Activated CD4-positive, alpha-beta T cell treated with anti-CD3 and anti-CD28 coated beads, Interleukin-2, amount 10 ng/mL, durations not matched to agents 7 days and 5 days (primary cell): ENCODE measurements at regions not wholly inside any gene's neighbourhood (a gene's known extent, or its start where the extent isn't known, plus 50 kb on each side); places are given as distances from the start of the nearest gene placed in this dataset.

ENCODE experiments used
- CTCF ChIA-PET: fragments of 350-600 bp; sonication (Branson Sonifier 250); formaldehyde crosslinking; loops from one replicate; lab custom pipeline; 2021; ENCODE audit warnings: antibody characterized with exemption; lab: Charles Lee
- POLR2A ChIA-PET: fragments of 350-600 bp; sonication (Branson Sonifier 250); formaldehyde crosslinking; loops from one replicate; lab custom pipeline; 2021; ENCODE audit warnings: antibody characterized with exemption; lab: Charles Lee
- DNase-seq: peaks from one replicate; pipeline ENCODE4 v3.0.0-alpha.2; 2020
- H3K27ac Mint-ChIP-seq: one replicate; pipeline ENCODE4 v1.8.0; 2021; ENCODE audit warnings: mild to moderate bottlenecking, moderate library complexity, mixed read lengths
- H3K27me3 Mint-ChIP-seq: one replicate; pipeline ENCODE4 v1.8.0; 2021; ENCODE audit warnings: mixed read lengths
- H3K36me3 Mint-ChIP-seq: one replicate; pipeline ENCODE4 v1.8.0; 2021; ENCODE audit warnings: low read depth, mixed read lengths
- H3K4me1 Mint-ChIP-seq: one replicate; pipeline ENCODE4 v1.8.0; 2021; ENCODE audit warnings: mixed read lengths
- H3K4me3 Mint-ChIP-seq: one replicate; pipeline ENCODE4 v1.8.0; 2021; ENCODE audit warnings: mild to moderate bottlenecking, moderate library complexity, mixed read lengths
- H3K9me3 Mint-ChIP-seq: one replicate; pipeline ENCODE4 v1.8.0; 2021; ENCODE audit warnings: mixed read lengths

DNA sequence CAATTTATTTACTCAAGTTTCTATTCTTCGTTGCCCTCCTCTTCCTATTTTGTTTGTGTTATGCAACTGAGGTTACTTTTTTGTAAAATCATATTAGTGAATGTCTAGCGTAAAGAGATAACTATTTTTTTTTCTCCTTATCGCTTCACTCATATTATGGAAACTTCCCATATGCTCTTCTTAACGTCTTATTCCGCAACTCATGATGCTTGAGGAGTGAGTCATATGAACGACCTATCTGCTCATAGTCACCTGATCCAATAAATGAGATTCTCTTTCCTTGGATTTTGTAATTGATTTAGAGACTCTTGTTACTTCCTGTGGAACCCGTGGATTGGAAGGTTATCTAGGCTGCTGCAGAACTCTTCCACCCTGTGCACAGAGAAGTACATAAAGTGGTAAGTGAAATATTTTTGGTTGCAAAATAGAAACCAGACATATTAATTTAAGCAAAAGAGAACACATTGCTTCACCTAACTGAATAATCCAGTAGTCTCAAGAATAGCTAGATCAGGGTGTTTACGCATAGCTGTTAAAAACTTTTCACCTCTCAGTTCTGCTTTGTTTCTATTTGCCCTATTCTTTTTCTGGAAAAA is 719.3 kb upstream of the SGO1 start:
- Mint-ChIP-seq H3K27ac (no peak overlapping the region), H3K9me3 (peaks cover 15% of the 10 kb centered on the region), H3K27me3 (no peaks in the 10 kb centered on the region), H3K36me3 (no peaks in the 10 kb centered on the region), H3K4me1 (no peaks in the 10 kb centered on the region), H3K4me3 (no peak overlapping the region)
- ChIA-PET CTCF (no interaction called here), POLR2A (no interaction called here)
- no peak for DNase-seq

DNA sequence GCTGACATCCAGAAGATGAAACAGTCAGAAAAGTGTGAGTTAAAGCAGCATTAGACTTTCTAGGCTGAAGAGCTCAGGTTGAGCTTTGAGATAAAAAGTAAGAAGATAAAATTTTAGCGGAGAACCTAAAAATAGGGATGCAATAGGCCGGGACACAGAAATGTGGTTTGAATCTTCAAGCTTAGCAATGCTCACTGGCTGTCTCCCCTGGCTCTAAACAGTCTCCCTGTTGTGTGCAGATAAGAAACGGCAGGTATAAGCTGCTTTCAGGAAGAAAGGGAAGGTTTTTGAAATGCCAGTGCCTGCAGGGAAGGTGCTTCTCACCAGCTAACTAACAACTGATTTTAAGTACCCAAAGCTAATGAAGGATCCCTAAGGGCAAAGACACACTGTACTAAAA is 718.7 kb upstream of the SGO1 start:
- no peak overlapping the region for H3K27ac Mint-ChIP-seq
- no peaks in the 10 kb centered on the region for H3K4me1 Mint-ChIP-seq
- DNase-seq: no peak
- H3K27me3 Mint-ChIP-seq: no peaks in the 10 kb centered on the region
- no peaks in the 10 kb centered on the region for H3K36me3 Mint-ChIP-seq
- CTCF ChIA-PET: no interaction called here
- POLR2A ChIA-PET: no interaction called here
- H3K9me3 Mint-ChIP-seq: peaks cover 19% of the 10 kb centered on the region
- no peak overlapping the region for H3K4me3 Mint-ChIP-seq

DNA sequence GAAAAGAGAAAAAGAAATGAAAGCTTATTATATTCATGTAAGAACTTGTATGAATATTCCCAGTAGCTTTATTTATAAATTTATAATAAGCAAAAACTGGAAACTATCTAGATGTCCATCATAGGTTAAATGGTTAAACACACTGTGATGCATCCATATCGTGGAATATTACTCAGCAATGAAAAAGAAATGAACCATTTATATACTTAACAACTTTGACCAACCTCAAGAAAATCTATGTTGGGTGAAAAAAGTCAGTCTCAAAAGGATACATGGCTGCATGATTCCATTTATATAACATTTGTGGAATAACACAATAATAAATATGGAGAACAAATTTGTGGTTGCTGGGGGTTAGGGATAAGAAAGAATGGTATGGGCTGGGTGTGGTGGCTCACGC is 713.0 kb upstream of the SGO1 start:
- no peak overlapping the region for H3K27ac Mint-ChIP-seq
- CTCF ChIA-PET: interaction anchor here (0.6 kb wide), 1 partner anchor 24 kb away, joined by 3 read pairs; no protein-coding TSS in a partner anchor
- no peak overlapping the region for H3K4me3 Mint-ChIP-seq
- peaks cover 24% of the 10 kb centered on the region for H3K9me3 Mint-ChIP-seq
- no peaks in the 10 kb centered on the region for H3K4me1 Mint-ChIP-seq
- no peak for DNase-seq
- no peaks in the 10 kb centered on the region for H3K27me3 Mint-ChIP-seq
- no peaks in the 10 kb centered on the region for H3K36me3 Mint-ChIP-seq
- POLR2A ChIA-PET: no interaction called here

DNA sequence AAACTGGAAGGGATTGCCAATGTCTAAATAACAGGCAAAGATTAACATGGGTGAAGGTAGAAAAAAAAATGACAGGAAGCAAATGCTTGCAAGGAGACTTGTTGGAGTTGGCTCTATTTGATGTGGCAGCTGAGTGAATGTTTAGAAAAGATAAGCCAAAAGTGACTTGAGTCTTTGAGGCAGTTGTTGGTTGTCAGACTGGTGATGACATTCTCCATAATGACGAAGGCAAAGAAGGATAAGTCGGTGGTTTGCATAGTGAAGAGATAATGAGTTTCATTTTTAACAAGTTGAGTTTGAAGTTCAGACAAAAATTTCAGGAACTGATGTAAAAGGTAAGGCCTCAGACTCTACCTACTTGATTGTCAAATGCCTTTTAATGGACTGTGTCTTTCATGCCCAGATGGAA is 704.1 kb upstream of the SGO1 start:
- Mint-ChIP-seq H3K27ac (no peak overlapping the region), H3K9me3 (peaks cover 13% of the 10 kb centered on the region), H3K4me3 (no peak overlapping the region), H3K4me1 (no peaks in the 10 kb centered on the region), H3K27me3 (no peaks in the 10 kb centered on the region), H3K36me3 (no peaks in the 10 kb centered on the region)
- DNase-seq: no peak
- CTCF ChIA-PET: no interaction called here
- POLR2A ChIA-PET: no interaction called here

DNA sequence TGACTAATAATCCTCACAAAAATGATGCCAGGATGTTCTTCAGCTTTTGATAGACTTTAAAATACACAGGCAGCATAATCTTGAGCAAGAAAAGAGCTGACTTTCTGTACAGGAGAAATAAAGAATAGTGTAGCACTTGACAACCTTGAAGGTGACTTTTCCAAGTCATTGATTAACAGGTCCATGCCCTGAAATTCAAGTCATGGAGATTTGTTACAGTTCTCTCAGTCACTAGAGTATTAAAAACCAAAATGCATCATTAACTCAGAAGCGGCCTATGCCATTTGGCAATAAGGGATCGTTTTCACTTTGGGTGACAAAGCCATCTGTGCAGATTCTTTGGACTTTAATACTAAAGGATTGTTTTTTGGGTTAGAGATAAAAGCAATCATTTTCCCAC is 692.7 kb upstream of the SGO1 start:
- H3K36me3 Mint-ChIP-seq: no peaks in the 10 kb centered on the region

DNA sequence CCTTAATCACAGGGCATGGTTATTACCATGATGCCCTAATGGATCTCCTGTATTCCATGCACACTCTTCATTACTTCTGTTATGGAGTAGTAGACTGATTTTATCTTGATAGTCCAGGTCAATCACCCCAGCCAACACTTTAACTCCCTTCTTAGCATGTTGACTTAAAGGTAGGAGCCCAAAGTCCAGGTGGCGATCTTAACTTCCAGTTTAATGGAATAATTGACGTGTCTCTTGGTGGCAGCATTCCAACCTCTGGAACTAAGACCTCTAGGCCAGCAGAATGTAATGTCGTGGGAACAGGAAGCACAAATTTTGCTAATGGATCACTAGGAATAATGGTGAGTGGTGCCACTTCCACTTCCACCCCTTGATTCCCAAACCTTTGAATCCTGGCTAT is 687.2 kb upstream of the SGO1 start:
- ChIA-PET POLR2A (no interaction called here), CTCF (no interaction called here)
- DNase-seq: no peak
- no peaks in the 10 kb centered on the region for H3K27me3 Mint-ChIP-seq
- H3K4me3 Mint-ChIP-seq: no peak overlapping the region
- H3K4me1 Mint-ChIP-seq: no peaks in the 10 kb centered on the region
- no peak overlapping the region for H3K27ac Mint-ChIP-seq
- H3K36me3 Mint-ChIP-seq: no peaks in the 10 kb centered on the region
- H3K9me3 Mint-ChIP-seq: peaks cover 36% of the 10 kb centered on the region

More for the DNA sequence above, 692.7 kb upstream of the SGO1 start:
- Mint-ChIP-seq H3K4me3 (no peak overlapping the region), H3K27me3 (no peaks in the 10 kb centered on the region), H3K4me1 (no peaks in the 10 kb centered on the region), H3K27ac (no peak overlapping the region), H3K9me3 (peaks cover 36% of the 10 kb centered on the region)
- DNase-seq: no peak
- CTCF ChIA-PET: no interaction called here
- POLR2A ChIA-PET: no interaction called here

DNA sequence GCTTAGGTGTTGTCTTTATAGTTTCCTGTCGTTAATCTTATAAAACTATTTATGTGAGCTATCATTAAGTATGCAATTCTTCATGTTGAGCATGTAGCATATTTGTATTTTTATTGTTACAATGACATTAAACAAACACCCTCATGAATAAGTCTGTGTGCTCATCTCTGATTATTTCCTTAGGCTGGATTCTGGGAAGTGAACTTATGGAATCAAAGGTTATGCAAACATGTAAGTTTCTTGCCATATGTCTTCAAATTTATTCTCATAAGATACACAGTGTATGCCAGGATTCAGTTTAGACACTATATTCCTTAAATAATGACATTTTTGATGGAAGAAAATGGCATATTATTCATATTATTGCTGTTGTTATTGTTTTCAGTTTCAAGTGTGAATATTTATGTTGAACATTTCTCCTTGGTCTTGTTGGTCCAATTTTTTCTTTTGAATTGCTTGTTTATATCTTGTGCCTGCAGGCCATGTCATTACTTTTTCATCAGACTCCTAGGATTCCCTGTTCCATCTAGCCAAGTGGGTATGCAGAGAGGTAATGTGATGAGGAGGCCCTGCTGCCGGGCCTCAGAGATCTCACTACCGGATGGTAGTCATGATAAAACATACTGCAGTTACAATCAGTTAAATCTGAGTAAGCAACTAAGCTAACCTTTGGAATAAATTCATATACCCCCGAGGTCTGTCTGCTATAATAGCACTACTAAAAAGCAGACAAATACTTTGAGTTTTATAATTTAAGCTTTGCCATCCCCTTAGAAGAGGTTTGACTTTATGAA is 684.3 kb upstream of the SGO1 start:
- Mint-ChIP-seq H3K9me3 (peaks cover 18% of the 10 kb centered on the region), H3K27ac (no peak overlapping the region), H3K36me3 (no peaks in the 10 kb centered on the region), H3K4me3 (no peak overlapping the region), H3K4me1 (no peaks in the 10 kb centered on the region), H3K27me3 (no peaks in the 10 kb centered on the region)
- POLR2A ChIA-PET: no interaction called here
- CTCF ChIA-PET: no interaction called here
- DNase-seq: no peak

DNA sequence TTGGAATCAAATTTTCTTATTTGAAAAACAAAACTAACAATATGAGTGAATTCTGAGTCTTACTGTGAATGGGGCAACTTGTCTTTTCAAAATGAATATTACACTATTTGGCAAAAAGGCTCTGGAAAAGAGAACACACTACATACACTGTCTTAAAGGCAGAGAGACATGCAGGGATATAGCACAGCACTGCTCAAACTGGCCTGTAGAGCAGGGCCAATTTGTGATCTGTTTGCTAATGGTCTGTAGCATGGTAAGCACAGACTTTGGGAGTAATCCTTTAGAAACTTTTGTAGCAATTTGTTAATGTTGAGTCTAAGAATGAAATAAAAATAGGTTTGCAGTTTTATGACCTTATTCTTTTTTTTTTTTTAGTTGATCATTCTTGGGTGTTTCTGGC is 679.8 kb upstream of the SGO1 start:
- ChIA-PET POLR2A (no interaction called here), CTCF (no interaction called here)
- no peaks in the 10 kb centered on the region for H3K36me3 Mint-ChIP-seq
- DNase-seq: no peak
- H3K27ac Mint-ChIP-seq: no peak overlapping the region
- no peaks in the 10 kb centered on the region for H3K27me3 Mint-ChIP-seq
- H3K4me1 Mint-ChIP-seq: no peaks in the 10 kb centered on the region
- peaks cover 19% of the 10 kb centered on the region for H3K9me3 Mint-ChIP-seq
- H3K4me3 Mint-ChIP-seq: no peak overlapping the region

DNA sequence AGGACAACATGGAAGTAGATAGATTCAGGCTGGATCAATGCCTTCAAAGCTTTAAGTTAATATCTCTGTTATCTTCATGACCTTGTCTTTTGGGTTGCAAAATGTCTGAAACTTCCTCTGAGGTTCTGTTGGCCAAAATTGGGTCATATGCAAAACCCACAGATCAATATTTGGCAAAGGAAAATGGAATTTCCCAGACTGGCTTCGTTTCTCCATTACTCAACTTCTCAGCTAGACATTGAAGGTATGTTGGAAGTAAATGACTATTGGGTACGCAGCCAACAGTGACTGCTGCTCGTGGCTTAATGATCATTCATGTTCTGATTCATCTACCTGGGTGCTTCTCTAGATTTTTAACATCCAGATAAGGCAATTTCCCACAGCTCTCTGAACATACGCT is 675.4 kb upstream of the SGO1 start:
- H3K4me1 Mint-ChIP-seq: no peaks in the 10 kb centered on the region
- H3K27ac Mint-ChIP-seq: no peak overlapping the region
- H3K27me3 Mint-ChIP-seq: no peaks in the 10 kb centered on the region
- no peak for DNase-seq
- H3K4me3 Mint-ChIP-seq: no peak overlapping the region
- CTCF ChIA-PET: no interaction called here
- POLR2A ChIA-PET: no interaction called here
- H3K9me3 Mint-ChIP-seq: peaks cover 30% of the 10 kb centered on the region
- H3K36me3 Mint-ChIP-seq: no peaks in the 10 kb centered on the region

DNA sequence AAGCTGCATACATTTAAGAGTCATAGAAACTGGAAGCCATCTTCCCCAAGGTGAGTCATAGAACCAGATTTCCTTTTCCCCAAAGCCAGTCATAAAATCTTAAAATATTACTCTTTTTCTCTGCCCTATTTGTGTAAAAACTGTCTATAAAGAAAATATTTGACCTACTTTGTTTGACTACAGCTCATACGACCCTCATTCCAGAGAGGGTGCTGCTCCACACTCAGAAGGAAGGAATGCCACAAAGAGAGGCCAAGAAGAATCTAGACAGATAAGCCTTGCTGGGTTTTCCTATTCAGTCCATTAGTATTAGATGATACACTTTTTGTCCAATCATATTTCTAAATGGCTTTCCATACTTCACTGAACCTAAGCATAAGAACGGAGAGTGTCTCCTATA is 671.6 kb upstream of the SGO1 start:
- no peak for DNase-seq
- POLR2A ChIA-PET: no interaction called here
- Mint-ChIP-seq H3K36me3 (no peaks in the 10 kb centered on the region), H3K4me1 (no peaks in the 10 kb centered on the region), H3K4me3 (no peak overlapping the region), H3K27ac (no peak overlapping the region), H3K27me3 (no peaks in the 10 kb centered on the region), H3K9me3 (peaks cover 15% of the 10 kb centered on the region)
- CTCF ChIA-PET: no interaction called here

DNA sequence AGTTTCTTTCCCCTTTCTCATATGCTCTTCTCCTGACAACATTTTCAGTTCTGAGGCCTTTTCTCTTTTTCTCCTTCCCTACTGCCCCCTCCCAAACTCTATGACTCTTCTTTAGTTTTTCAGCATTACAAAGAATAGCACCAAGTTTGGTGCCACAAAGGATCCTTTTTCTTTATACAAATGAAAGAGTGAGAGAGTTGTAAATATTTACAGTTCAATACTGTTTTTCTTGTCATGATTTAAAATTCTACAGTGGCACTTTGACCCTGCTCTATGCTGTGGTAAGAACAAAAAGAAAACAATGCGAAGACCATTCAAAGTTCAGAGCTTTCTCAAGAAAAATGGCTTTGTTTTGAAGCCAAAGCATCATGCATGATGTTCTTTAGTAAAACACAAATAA is 667.9 kb upstream of the SGO1 start:
- POLR2A ChIA-PET: no interaction called here
- no peaks in the 10 kb centered on the region for H3K36me3 Mint-ChIP-seq
- H3K27me3 Mint-ChIP-seq: no peaks in the 10 kb centered on the region
- DNase-seq: no peak
- H3K4me3 Mint-ChIP-seq: no peak overlapping the region
- CTCF ChIA-PET: no interaction called here
- no peak overlapping the region for H3K27ac Mint-ChIP-seq
- H3K4me1 Mint-ChIP-seq: no peaks in the 10 kb centered on the region
- peaks cover 16% of the 10 kb centered on the region for H3K9me3 Mint-ChIP-seq

DNA sequence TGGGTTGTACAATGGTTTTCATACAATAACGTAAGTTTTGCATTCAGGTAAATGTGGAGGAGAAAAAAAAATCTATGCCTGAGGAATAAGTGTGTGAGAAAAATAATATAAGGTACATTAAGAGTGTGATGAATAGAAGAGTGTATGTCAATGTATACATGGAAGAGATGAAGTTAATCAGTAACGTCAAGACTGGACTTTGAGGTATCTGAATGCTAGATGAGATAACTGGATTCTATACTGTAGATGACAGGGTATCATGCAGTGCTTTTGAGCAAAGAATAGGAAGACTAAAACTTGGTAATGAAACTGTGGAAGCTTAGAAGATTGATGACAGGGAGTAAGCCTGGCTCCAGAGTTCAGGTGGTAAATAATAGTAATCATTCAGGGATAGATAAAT is 666.7 kb upstream of the SGO1 start:
- no peaks in the 10 kb centered on the region for H3K27me3 Mint-ChIP-seq
- no peak overlapping the region for H3K27ac Mint-ChIP-seq
- ChIA-PET POLR2A (no interaction called here), CTCF (no interaction called here)
- H3K4me1 Mint-ChIP-seq: no peaks in the 10 kb centered on the region
- no peaks in the 10 kb centered on the region for H3K36me3 Mint-ChIP-seq
- no peak for DNase-seq
- H3K4me3 Mint-ChIP-seq: no peak overlapping the region
- peaks cover 17% of the 10 kb centered on the region for H3K9me3 Mint-ChIP-seq

DNA sequence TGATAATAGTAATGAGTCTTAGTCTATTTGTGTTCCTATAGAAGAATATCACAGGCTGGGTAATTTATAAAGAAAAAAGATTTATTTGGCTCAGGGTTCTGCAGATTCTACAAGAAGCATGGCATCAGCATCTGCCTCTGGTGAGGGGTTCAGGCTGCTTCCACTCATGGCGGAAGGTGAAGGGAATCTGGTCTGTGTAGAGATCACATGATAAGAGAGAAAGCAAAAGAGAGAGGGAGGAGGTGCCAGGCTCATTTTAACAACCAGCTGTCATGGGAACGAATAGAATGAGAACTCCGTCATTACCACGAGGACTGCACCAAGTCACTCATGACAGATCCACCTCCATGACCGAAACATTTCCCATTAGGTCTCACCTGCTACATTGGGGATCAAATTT is 664.0 kb upstream of the SGO1 start:
- Mint-ChIP-seq H3K4me3 (no peak overlapping the region), H3K27me3 (no peaks in the 10 kb centered on the region), H3K27ac (no peak overlapping the region), H3K36me3 (no peaks in the 10 kb centered on the region), H3K4me1 (no peaks in the 10 kb centered on the region), H3K9me3 (peaks cover 9% of the 10 kb centered on the region)
- DNase-seq: no peak
- POLR2A ChIA-PET: no interaction called here
- CTCF ChIA-PET: no interaction called here

DNA sequence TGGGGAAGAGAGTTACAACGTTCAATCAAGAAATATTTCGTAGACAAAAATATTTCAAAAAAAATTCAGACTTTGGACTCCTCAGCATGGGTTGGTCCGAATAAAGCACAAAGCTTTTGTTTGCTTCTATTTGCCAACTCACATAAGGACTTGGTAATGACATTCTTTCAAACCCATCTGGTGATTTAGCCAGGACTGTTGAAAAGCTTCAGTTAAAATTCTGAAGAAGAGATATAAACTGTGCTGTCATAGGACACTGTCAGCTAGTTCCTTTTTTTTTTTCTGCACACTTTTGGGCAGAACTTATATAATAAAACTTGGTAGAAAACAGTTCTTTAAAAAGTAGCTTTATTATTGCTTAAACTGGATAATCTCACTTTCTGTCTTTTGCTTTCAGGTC is 660.8 kb upstream of the SGO1 start:
- Mint-ChIP-seq H3K9me3 (peaks cover 11% of the 10 kb centered on the region), H3K36me3 (no peaks in the 10 kb centered on the region), H3K4me3 (no peak overlapping the region), H3K27me3 (no peaks in the 10 kb centered on the region), H3K27ac (no peak overlapping the region), H3K4me1 (no peaks in the 10 kb centered on the region)
- ChIA-PET CTCF (no interaction called here), POLR2A (no interaction called here)
- DNase-seq: no peak
